ENCODE measurements at regions not wholly inside any gene's neighbourhood (a gene's known extent, or its start where the extent isn't known, plus 50 kb on each side); places are given as distances from the start of the nearest gene placed in this dataset.
"Not testable (repeated sequence)": the region's sequence is repeated elsewhere in the genome, so short reads cannot be mapped to it uniquely, and the experiment has no call there.

DNA sequence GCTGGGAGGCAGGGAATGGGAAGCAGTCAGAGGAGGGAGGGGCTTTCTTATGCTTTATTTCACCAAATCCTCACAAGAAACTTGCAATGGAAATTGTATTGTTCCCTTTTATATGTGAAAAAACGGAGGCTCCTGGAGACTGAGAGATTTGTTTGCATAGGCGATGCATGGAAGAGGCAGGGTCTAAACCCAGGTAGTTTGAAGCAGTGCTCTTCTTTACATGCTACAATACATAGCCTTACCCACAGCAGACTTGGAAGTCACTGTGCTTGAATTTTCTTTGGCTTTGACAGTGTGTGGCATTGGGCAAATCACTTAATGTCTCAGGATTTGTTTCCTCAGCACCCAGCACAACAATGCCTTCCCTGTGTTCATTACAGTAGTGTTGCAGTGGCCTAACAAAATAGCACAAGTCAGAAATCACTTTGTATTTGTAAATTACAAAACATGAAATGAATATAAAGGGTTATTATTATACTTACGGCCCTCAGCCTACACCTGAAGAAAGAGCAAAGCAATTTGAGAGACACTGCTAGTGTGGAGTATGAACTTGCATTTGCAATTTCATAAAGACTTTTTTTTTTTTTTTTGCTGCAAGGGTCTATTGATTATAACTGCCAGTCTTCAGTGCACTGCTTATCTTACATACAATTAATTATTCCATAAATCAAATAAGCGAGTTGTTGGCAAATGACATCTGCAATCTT is 646.4 kb upstream of the KCNMB2 start:
- no peak for DNase-seq

DNA sequence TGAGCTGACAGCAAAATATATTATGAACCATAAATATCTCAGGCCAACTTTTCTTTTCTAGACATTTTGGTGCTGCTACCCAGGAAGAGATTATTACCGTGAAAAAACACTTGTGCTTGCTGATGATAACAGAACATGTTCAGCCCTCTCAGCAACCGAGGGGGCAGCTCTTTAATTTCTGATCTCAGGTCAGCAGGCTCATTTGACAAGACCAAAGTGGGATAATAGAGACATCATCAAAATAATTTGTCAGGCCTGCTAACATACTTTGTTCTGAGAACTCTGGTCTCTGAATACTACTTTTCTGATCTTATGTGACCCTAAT is 645.9 kb upstream of the KCNMB2 start:
- DNase-seq, result no peak

DNA sequence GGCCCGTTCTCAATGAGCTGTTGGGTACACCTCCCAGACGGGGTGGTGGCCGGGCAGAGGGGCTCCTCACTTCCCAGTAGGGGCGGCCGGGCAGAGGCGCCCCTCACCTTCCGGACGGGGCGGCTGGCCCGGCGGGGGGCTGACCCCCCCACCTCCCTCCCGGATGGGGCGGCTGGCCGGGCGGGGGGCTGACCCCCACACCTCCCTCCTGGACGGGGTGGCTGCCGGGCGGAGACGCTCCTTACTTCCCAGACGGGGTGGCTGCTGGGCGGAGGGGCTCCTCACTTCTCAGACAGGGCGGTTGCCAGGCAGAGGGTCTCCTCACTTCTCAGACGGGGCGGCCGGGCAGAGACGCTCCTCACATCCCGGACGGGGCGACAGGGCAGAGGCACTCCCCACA is 644.7 kb upstream of the KCNMB2 start:
- DNase-seq, result not testable (repeated sequence)

DNA sequence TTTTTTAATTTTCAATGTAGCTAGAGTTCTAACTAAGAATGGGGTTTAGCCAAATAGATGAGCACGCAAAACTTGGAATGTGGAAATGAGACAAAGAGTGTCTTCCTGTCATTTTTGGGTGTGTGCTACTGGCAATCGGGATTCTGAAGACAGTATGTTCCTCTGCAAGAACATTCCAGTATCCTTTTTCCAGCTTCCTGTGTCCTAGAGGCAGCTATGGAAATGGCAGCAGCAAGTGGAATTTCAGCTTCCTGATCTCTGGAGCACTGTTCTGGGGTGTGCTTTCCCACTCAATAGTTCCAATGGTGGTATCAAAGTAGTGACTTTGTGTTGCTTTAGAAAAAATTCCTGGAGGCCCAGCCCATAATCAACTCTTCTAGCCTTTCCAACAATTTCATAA is 642.9 kb upstream of the KCNMB2 start:
- no peak for DNase-seq

DNA sequence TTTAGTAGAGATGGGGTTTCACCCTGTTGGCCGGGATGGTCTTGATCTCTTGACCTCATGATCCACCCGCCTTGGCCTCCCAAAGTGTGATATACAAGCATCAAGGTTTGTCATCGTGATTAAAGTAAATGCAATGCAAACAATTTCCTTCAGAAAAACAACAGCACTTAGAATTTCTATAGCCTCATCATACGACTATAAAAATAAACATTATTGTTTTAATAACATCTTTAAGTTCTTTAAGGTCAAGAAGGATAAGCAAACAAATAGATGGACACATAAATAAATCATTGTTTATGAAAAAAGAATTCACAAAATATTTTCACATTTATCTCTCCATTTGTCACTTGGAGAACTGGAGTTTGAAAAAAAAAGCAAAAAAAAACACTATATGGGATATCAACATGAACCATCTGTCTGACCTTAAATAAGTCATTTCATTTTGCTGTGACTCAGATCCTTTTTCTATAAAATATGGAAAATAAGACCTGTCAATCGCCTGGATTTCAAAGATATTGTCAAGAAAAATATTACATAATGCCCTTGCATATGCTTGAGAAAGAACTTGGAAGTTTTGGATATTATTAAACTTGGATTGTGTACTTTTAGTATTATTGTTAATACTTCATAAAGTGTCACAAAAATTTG is 642.0 kb upstream of the KCNMB2 start:
- DNase-seq, result no peak

DNA sequence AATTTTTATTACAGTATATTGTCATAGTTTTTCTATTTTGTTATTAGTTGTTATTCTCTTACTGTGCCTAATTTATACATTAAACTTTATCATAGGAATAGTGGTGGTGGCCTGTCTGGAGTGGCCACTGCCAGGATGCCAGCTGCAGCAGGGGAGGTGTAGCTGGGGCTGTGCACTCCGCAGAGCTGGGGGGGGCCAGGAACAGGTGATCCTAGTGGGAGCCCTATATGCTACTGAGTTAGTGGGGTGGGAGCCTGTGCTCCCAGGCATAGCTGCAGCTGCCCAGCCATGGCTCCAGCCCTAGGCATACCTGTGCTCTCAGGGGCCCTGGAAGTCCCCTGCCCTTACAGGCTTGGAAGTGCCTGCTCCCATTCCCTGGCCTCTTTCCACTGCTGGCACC is 638.1 kb upstream of the KCNMB2 start:
- no peak for DNase-seq

DNA sequence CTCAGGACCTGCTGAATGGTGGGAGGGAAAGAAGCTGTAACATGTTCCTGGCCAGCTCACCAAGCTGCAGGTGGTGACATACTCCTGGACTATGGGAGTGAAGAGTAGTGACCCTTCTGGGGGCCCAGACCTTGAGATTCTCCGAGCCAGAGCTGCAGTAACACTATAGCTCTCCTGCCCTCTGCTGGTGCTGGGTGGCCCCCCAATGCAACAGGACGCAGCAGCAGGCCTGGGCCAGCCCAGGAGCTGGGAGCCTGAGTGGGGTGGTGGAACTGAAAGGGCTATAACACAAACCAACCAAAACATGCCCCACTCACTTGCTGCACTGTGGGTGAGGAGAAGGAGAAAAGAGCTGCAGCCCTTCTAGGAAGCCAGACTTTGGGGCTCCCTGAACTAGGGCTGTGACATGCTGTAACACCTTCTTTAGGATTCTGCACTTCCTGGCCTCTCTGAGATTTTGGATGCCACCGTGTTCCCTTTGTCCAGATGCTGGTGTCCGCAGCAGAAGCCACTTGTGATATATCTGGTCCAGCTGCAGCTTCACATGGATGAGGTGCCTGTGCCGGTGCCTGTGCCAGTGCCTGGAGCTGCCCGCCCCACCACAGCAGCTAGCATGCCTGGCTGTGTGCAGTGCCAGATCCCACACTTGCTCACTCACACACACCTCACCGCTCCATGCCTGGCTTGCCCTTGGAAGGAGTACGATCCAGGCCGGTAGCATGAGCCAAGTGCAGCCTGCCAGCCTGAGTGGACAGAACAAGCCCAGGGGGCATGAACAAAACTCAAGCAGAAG is 636.8 kb upstream of the KCNMB2 start:
- no peak for DNase-seq

DNA sequence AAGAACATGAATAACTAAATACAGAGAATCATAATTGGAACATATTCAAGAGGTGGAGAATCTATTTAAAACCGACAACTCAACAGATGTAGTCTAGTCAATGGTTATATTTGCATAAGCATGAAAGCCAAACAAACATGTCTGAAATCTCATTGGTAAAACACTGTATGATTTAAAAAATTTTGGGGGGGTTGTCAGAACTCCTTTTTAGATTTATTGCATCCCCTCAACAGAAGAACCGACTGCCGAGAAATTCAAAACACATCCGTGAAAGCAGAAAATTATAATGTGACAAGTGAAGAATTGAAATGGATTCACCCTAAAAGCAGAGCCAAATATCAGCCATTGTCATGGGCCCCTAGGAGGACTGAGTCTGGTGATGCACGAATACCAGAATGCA is 633.4 kb upstream of the KCNMB2 start:
- no peak for DNase-seq

DNA sequence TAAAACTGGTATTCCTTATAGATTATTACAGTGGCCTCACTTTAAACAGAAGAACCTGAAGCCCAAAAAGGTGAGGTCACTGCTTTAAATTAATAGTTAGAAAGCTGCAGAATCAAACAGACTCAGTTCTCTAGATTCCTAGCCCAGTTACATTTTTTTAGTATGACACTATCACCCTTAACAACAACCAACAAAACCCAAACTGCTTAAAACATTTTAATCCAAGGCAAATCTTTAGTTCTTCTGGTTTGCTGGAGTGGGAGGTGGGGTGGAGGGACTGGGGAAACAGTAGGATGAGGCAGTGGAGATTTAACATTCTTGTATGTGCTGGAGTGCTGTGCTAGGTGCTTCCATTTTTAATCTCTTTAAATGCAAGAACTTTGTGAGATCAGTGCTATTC is 631.6 kb upstream of the KCNMB2 start:
- DNase-seq, result no peak

DNA sequence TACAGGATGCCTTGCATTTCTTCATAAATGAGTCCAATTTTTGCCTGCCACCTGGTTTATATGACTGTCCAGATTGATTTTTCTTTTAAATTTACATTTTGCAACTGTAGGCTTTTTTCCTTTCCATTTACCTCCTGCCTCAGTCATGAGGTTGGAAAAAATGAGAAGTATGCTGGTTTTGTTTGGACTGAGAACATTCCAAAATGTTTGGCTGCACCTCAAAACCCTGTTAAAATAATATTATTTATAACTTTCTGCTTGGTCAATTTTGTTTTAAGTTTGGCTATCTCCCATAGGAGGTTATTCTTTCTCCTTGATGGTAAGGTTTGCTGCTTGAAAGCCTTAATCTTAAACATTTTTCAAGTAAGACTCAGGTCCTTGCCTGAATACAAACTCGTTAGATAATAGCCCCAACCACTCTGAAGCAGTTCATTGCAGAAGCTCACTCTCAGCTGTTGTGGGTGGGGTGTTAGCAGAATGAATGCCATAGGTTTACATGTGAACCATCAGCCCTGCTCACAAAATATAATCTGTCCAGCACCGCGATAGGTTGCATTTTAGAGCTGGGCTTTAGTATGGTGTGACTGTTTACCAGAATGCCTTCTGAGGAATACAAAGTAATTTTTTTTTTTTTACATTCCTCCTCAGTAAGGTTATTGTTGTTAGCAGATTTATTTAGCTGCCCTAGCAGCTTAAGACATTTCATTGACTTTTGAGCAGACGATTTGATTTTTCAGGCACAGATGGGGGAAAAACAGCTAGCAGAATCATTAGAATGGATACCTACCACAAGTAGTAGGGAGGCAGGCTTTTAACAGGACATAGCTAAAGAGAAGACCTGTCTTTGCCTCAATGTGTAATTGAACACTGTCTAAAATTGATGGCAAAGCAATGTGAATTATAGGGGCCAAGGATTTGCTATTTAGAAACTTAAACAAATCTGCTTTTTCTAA is 630.8 kb upstream of the KCNMB2 start:
- DNase-seq, result no peak

DNA sequence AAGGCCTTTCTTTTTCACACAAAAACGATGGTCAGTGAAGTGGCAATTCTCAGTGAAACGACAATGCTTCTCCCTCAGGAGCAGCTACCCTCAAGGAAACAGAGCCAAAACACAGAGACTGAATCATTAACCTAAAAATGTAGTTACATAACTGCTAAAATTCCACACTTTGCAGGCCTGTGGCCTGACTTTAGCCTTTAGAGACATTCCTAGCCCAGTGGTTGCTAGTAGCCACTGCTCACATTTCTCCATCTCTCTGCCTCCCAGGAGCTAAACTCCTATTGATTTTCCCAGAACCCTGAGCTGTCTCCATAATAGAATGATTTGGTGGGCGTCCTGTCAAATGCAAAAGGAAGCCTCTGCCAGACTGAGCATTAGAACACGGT is 630.1 kb upstream of the KCNMB2 start:
- DNase-seq, result no peak

DNA sequence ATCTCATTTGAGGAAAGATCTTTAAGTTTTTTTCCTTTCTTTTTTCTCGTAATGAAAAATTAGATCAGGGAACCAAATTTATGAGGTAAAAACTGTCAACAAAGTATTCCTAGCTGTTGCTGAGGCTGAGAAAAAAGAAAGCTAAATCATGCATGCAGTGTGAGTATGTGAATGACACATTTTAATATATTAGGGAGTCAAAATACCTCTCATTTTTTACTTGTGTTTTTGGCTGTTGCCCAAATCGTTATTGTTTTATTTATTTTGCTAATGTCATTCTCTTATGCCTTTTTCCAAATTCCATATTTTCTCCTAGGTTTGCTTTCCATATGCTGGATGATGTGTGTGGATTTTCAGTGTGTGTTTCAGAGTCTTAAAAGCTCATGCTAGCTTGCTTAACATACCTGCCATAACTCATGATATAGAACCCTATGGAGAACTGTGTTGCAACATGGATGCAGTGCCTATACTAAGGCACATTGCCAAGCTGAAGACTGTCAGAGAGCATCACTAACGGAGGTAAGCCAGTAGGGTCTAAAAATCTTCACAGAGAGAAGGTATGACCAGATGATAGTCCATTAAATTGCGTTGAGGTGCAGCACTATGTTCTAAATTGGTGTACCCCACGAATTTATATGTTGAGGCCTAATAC is 629.5 kb upstream of the KCNMB2 start:
- DNase-seq, result no peak

DNA sequence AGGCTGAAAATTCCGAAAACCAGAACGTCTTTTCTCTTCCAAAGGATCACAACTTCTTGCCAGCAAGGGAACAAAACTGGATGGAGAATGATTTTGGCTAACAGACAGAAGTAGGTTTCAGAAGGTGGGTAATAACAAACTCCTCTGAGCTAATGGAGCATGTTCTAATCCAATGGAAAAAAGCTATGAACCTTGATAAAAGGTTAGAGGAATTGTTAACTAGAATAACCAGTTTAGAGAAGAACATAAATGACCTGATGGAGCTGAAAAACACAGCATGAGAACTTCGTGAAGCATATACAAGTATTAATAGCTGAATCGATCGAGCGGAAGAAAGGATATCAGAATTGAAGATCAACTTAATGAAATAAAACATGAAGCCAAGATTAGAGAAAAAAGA is 626.7 kb upstream of the KCNMB2 start:
- not testable (repeated sequence) for DNase-seq

DNA sequence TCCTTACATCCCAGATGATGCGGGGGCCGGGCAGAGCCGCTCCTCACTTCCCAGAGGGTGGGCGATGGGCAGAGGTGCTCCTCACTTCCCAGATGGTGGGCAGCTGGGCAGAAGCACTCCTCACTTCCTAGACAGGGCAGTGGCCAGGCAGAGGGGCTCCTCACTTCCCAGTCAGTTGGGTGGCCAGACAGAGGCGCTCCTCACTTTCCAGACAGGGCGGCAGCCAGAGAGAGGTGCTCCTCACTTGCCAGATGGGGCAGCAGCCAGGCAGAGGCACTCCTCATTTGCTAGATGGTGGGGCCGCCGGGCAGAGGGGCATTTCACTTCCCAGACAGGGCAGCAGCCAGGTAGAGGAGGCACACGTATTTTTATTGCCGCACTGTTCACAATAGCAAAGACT is 622.0 kb upstream of the KCNMB2 start:
- no peak for DNase-seq

DNA sequence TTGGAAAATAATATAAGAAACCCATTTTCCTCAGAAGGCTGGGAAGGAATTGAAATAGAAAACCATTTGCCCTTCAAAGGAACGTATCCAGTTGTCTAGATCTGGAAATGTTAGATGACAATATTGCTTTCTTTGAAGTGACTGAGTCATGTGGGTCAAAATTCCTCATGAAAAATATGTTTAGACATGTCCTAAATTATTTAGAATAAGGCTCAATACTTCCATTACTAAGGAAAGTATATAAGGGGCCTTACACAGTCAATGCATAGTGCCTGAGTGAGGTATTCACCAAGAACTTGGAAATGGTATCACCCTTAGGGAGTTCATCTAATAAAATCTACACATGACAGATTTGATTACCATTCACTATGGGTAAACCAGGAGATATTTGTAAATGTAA is 619.8 kb upstream of the KCNMB2 start:
- no peak for DNase-seq

DNA sequence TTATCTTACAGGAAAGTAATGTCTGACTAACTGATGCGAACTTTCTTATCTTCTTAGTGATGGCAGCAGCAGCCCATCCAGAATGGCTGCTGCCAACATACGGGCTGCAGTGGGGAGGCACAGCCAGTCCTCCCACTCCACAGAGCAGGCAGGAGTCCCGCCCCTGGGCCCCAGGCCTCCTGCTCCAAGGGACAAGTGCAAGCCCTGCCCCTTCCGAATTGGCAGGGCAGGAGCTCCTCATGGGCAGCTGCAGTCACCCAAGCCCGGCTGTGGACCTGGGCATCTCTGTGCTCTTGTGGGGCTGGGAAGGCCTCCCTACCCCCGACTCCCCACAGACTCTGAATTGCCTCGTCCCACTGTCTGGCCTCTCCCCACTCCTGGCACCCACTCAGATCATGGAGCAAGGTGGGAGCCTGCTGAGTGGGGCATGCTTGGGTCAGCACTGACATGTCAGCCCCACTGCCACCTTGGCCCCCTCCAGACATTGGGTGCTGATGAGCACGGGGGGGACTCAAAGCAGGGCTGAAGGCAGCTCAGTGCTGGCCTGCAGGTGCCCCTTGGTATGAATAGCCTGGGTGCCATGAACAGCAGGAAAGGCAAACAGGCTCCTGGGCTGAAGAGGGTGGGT is 618.9 kb upstream of the KCNMB2 start:
- DNase-seq, result no peak

DNA sequence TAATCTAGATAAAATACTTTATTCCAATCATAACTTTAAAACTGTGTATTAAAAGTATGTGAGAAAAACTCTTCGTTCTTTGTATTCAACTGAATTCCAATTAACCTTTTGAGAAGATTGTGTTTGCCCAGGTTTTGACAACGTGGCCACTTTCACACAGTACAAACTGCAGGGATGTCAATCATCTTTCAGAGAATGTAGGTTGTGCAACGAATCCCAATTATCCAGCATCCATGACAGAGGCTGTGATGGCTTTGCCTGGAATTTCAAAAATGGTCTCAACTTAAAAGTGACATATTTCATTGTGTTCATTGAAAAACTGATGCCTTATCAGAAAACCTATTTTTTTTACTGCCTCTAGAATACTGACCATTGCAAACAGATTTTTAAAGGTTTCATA is 615.1 kb upstream of the KCNMB2 start:
- DNase-seq, result no peak

DNA sequence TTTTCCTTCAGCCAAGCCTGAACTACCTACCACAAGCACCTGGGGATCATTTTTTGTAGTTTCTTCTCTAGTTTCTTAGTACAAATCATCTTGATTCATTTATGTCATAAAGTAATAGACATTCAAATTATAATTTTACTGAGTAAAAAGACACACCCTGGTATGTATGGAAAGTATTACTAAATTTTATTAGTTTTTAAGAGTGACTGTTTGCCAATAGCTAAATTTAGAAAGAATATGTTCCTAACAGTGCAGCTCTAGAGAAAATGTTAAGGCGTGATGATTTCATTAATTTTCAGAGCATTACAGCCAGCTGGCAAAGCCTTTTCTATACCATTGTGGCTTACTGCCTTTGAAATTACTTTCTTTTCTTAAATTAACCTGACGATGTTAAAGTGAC is 612.0 kb upstream of the KCNMB2 start:
- DNase-seq, result no peak

DNA sequence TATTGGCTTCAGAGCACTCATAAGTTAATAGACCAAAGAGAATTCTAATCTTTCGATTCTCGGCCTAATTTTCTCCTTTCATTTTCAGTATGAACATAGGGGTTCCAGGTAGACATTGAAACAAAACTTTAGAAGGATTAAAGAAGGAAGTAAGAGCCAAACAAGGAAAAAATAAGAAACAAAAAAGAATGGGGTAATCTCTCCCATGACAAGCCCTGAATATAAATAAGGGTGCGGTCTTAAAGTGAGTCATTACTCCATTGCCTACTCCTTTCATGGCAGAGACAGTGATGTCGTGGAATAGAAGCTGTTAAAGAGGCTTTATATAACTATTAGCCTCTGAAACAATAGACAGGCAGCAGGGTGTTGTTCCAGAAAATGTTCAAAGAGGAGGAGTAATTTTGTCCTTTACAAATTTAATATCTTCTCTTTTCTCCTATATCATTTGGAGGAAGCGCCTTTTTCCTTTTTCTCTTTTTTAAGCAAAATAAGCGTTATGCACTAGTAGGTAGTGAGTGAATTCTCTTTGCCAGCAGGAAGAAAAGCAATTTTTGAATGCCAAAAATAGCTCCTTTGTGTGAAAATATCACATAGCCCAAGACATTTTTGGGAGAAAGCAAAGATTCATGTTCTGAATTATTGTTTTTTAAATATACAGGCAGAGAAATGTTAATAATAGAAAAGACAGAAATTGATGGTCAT is 607.9 kb upstream of the KCNMB2 start:
- no peak for DNase-seq

DNA sequence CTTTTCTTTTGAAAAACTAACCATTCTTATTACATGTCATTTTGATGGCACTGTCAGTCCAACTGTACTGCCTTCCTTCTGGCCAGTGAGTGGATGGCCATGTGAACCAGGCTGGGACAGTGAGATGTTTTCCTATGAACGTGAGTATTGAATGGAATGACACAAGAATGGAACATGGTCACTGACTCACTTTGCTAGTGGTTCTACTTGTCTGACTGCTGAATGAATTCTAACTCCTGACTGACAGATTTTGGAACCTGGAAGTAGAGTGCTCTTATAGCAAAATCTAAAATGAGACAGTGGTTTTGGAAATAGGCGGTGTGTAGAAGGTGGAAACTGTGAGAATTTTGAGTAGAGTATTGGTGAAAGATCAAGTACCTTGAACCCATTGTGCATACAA is 606.9 kb upstream of the KCNMB2 start:
- no peak for DNase-seq

DNA sequence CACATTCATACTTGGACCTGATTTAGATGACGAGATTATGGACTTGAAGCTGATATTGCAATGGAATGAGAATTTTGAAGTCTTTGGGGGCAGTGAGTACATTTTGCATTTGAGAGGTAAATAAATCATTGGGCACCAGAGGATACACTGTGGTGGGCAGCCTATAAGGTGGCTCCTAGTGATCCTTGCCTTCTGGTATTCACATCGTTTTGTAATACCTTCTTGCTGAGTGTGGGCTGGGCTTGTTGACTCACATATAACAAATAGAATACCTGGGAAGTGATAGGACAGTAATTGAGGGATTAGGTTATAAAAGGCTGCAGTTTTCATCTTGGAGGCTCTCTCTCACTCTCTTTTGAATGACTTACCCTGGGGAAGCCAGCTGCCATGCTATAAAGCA is 605.5 kb upstream of the KCNMB2 start:
- DNase-seq, result no peak

DNA sequence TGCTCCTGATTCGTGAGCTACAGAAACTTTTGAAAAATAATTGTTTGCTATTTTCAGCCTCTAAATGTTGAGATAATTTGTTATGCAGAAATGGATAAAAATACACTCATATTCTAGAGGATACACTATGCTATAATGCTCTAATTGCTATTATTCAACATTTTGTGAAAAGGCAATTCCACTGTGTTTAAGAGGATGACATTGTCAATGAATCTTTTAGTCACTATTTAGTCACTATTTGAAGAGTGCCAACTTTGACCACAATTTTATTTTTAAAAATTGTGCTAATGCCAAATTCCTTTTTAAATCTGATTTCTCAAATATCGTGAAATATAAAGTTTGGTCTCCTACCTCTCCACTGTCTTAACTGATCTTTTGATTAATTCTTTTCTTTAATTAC is 604.9 kb upstream of the KCNMB2 start:
- no peak for DNase-seq
